GM04503 (cell line): ENCODE measurements at regions not wholly inside any gene's neighbourhood (a gene's known extent, or its start where the extent isn't known, plus 50 kb on each side); places are given as distances from the start of the nearest gene placed in this dataset.

ENCODE experiments used
- DNase-seq: peaks from one replicate; pipeline ENCODE4 v3.0.0-alpha.2; 2012; ENCODE audit warnings: low read depth

DNA sequence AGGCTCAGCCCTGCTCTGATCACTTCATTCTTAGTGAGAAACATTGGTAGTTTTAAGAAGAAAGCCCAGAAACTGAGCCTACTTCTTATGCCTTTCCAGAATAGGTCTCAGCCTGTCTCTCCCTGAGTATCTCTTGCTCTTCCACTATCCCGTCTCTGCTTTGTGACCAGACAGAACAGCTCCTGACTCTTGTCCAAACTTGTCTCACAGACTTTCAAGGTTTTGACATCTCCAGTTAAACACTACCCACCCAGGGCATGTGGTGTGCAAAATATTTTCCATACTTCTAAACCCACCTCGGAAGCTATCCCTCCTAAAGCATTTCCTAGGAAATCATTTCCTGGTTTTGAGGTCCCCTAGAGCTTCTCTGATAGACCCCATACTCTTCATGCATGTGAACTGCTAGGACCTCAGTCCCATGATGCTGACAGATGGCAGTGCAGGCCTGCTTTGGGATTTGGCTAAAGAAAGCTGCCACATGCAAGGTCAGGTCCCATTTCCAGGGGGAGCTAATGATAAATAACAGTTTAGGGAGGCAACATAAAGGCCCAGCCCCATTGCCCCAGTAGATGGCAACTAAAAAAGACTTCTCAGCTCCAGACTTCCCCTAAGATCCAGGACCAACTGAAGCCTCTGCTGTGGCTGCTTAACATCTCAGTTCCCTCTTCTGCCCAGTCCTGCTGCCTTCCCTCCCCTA, 211.5 kb downstream of the MED10 start:
- no peak for DNase-seq

DNA sequence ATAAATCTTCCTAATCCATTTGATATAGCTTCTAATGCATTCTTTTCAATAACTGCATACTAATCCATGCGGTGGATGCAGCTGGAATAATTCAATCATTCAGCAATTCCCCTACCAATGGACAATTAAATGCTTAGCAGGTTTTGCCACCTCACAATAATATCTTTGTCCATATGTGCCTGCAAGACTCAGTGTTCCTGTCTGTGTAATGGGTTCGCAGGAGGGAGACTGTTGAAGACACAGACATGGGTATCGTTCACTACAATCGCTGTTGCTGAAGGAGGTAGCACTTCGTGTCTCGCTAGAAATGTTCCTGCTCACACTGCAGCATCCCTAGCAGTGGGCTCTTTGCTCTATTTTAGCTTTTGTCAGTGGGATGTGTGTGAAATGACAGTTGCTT, 214.4 kb downstream of the MED10 start:
- no peak for DNase-seq

DNA sequence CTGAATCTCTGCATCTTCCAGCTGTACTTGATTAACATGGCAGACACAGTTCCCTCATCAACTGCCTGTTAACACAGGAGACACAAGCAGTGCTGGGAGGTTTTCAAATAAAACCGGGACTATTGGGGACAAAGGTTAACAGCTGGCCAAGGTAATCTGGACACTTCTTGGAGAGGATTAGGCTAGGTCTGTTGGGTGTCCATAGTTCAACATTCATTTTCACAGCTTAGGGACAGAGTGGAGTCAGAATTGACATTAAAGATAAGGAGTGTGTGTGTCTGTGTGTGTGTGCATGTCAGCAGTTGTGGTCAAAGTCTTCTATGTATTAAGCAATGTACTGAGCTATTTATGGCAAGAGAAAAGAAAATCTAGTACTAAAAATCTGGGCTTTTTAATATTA, 216.2 kb downstream of the MED10 start:
- DNase-seq: no peak

DNA sequence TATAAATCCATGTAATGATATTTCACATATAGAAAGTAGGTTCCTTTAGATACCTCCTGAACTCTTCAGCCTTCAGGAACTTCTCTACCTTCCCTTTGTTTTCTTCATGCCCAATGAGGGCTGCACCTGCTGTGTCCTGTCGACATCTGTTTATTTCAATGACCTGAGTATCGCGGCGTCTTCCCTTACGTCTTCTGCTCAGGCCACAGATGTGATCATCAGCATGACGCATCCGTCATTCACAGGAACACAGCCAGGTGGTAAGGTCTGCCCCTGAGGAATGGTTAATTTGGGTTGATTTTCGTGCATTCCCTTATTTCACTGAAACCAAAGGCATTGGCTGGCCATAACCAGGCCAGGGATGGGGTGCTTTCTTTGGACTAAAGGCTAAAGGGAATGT, 217.1 kb downstream of the MED10 start:
- DNase-seq: no peak

DNA sequence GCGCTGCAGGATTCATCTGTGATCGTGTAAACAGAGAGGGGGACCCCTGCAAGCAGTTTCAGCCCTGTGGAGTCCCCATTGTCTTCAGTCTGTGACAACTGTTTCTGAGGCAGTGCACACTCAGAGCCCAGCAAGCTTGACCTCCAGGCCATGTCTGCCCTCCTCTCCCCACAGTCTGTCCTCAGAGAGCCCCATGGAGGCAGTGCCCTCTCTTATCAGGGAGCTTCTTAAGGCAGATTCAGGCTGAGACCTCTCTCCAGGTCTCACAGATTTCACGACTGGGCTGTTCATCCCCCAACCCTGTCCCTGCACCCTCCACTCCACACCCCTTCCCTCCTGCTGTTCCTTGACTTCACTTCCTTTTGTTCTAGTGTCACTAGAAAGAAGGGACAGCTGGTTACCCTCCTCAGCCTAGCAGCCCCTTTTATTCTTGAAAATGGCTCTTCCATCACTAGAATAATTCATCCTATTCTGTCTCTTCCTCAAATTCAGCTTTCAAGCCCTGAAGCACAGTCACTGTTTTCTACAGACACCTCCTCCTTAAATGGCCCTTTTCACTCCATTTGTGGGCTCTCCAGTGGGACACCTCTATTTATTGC, 218.4 kb downstream of the MED10 start:
- DNase-seq: no peak

DNA sequence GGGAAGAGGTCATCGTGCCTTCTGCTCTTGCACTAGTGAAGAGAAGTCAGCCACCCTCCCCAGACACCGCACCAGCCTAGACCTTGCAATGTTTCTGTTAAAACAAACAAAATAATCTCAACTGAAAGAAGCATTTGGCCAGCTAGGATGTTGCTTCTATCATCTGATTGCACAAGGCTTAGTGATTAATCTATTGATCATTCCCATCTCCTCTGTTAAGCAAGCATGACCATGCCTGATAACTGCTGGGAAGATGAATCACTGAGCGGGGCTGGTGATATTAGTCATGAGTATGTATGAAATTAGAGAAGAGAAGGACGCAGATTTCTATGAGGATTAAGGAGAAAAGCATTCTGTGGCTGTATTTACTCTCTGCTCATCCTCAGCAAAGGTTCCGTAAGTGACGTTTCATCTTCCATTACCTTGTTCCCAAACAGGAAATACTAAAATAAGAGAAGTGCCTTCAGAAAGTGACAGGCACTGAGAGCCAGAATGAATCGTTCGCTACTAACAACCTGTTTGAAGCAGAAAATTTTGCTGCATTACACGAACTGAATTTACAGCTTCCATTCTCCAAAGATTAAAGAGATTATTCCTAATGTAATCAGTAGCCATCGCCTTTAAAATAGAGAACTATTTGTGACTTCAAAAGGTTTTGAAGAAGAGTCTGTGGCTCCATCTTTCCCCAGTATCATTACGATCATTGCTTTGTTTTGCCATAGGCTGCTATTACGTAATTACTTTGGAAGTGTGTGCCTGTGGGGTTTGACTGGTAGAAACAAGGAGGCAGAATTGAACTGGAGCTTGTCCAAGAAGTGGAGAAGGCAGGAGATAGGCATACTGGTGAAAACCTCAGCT, 219.1 kb downstream of the MED10 start:
- DNase-seq: peak; percentile 60

DNA sequence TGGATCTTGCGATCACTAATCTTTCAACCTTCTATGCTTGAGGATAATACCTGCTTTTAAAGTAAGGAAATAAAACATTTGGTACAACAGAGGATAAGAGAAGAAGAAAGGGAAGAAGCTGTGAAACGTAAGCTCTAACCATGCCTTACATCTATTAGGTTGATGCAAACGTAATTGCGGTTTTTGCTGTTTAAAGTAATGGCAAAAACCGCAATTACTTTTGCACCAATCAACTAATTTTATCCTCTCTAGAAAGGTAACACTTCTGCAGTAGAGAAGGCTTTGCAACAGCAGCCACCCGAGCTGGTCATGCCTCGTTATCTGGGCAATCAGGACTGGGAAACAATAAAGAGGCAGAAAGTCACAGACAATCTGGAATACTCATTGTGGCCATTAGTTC, 224.1 kb downstream of the MED10 start:
- no peak for DNase-seq

DNA sequence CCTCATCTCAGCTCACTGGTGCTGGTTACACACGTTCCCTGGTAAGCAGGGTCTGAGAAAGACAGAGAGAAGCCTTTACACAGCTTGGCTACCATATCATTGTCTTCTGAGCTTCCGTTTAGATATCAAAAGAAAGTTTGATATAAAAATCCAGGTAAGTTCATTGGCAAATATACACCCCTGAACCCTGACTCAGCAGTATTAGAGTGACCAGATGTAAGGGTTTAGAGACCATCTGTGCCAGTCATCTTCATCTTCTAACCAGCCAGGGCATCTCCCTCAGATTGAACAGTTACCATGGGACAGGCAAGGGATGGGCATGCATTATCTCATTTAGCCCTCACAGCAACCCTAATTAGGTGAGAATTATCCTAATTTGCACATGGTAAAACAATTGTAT, 232.1 kb downstream of the MED10 start:
- DNase-seq: no peak

DNA sequence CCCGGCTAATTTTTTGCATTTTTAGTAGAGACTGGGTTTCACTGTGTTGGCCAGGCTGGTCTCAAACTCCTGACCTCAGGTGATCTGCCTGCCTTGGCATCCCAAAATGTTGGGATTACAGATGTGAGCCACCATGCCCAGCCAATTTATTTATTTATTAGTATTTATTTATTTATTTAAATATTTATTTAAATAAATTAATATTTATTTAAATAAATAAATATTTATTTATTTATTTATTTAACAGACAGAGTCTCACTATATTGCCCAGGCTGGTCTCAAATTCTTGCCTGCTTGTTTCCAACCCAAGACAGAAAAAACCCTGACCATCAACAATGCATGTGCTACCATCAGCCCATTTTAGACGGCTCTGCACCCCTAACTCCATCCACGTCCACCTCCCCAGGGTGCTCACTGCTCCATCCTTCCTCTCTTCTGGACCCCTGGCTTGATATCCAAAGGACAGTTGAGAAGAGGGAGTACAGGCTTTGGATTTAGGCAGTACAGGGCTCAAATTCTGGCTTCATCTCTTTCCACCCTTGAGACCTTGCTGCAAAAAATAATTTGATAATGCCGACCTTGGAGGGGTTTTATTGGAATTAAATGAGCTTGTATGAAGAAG, 232.6 kb downstream of the MED10 start:
- DNase-seq: no peak

DNA sequence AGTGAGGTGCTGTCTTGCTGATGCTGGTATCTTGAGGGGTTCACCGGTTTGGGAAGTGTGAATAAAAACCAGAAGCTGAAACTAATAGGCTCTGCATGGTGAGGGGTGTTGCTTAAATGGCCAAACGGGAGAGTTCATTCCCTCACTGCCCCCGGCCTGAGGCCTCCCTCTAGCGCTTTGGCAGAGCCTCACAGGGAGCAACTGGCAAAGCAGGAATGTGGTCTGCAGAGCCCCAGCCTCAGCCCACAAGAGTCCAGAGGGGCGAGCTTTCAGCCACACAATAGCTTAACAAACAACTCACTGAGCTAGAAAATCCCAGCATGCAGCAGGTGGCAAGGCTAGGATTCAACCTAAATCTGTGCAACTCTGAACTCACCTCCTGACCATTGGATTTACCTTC, 234.8 kb downstream of the MED10 start:
- DNase-seq: no peak

DNA sequence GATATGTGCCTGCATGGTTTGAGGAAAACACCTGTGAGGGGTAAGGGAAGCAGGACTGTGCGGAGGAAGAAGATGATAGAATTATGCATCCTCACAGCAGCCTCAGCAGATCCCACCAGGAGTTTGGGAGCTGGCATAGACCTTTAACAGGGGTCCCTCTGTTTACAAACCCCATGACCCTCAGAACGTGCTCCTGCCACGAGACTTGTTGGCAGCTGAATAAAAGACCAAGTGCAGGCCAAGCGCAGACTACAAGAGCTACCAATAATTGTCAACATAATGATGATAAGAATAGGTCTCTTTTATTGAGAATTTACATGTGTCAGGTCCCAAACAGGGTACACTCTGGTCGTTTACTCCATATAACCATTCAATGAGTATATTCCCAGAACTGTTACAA, 236.0 kb downstream of the MED10 start:
- no peak for DNase-seq

DNA sequence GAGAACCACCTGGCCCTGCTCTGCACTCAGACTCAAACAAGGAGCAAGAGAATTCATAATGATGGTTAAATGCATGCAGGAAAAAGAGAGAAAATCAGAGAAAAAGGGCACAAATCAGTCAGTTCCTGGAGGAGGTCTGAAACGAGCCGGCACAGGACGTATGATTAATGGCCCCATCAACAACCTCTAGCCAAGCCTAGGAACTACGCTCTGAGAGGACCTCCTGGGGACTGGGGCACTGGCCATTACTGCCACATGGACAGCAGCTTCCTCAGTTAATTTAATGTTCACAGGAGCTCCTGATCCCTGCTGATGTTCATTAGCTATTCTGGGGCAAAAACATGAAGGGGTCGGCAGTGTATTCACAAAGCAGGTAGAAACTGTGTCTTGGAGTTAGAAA, 238.1 kb downstream of the MED10 start:
- DNase-seq: no peak

DNA sequence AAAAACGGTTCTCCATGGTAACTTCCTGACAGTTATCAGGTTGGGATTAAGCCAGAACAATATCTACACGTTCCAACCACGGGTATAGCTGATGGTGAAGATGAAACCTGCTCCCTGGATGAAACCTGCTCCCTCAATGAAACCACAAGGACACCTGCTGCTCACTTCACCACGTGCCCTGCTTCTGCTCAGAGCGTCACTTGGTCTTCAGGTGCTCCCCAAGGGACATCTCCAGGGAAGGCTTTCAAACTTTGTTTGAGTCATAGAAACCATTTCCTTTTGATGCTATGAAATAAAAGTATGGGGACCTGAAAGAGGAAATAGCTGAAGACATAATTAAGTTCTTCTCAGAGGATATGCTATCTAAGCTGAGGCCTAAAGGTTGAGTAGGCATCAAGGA, 242.4 kb downstream of the MED10 start:
- DNase-seq: no peak

DNA sequence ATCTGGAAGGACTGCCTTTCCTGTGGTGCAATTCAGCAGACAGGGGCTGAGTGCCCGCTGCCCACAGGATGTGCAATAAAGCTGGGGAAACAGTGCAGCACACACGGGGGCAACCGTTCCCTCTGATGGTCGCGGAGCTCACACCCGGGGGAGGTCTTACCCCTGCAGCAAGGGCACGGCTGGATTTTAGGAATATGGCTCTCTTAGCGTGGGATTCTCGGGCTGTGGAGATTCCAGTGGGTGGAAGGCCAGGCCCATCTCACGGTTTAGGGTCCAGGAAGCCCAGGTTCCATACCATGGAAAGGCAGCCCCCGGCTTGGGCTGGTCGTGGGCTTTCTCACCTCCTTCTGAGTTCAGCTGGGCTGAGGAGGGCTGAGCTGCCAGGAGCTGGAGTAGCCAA, 244.1 kb downstream of the MED10 start:
- no peak for DNase-seq

DNA sequence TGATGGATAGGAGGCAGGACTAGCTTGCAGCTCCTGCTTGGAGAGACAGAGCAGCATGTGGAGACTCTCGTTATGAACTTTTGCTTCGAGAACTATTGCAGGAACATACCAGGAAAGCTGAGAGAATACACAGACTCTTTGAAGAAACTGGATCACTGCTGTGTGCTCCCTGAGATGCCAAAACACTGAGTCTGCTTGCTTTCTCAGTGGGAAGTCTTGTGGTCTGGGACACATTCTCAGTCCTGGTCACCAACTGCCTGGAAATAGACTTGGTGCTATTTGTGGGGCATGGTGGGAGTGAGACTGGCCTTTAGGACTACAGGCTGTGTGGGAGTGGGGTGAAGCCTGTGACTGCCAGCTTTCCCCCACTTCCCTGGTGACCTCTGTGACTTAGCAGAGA, 252.6 kb downstream of the MED10 start:
- DNase-seq: no peak

DNA sequence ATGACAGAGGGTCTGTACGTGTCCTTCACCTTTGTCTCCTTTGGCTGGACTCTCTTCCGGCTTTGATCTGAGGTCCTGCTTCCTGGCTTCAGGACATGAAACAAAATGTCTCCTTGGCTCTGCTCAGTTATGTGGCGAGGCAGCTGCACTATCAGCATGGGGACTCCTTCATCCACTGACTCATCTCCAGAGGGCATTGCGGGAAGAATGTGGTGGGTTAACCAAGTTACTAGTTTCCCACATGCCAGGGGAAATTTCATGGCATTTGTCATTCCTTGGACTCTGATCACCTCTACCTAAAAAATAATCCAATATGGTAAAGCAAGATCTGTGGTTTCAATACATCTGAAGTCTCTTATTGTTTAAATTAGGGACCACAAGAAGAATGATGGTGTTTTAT, 259.7 kb downstream of the MED10 start:
- no peak for DNase-seq

DNA sequence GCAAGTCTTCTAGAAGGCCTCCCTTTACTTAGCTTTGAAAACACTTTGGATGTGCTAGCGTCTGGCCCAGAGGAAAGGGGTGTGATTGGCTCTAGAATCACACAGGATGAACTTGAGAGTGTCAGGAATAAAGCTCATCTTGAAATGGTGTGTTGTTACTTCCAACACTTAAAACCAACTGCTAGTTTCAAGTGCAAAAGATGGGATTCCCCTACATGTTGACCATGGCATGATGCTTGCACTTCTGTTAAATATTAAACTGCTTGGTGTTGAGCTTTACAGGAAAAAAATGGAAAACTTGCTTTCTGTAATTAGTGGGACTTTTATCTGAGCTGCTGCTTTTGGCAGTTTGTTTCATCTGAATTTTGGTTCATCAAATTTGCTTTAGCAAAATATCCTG, 261.1 kb downstream of the MED10 start:
- no peak for DNase-seq

DNA sequence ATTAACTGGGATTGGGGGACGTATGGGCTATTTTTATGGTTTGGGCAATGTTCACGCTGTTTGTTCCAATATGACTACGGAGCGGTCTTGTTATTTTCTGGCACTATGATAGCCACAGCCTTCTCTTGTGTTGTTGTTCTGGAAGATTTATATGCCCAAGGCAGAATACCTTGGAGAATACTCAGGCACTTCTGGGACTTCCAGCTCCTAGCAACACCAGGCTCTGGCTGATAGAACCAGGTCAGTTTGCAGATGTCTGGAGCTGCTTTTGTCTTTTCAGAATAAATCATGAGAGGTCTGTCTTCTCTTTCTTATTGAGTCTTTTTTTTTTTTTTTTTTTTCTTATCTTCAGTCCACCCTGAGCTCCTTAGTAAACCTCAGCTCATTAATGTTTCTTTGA, 262.5 kb downstream of the MED10 start:
- DNase-seq: no peak

DNA sequence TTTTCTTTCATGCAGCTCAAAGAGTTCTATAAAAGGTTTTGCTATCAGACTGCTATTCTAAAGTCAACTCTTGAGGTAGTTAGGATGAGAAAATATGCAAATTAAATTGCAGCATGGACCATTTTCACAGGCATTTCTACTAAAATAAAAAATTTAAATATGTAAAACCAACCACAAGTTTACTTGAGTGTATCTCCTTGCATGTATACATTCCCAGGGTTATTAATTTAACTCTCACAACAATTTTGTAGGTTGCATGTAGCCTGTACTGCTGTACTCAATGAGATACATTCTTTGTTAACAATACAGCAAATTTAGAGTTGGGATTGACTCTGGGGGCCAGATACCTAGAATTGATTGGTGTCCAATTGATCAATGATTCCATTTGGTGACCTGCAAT, 265.8 kb downstream of the MED10 start:
- no peak for DNase-seq

DNA sequence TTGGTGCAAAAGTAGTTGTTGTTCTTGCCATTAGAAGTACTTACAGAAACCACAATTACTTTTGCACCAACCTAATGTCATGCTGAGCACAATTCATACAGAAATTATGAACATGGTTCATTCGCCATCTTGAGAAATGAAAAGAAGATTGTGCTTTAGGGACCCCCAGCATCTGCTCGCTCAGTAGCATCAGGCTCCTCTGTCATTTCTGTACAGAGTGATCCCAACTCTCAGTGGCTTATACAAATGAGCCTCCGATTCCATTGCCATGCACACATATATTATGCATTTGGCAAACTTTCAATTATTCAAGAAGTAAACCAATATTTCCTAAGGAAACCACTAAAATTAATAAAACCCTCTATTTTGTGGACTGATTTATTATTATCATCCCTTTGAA, 266.2 kb downstream of the MED10 start:
- no peak for DNase-seq

DNA sequence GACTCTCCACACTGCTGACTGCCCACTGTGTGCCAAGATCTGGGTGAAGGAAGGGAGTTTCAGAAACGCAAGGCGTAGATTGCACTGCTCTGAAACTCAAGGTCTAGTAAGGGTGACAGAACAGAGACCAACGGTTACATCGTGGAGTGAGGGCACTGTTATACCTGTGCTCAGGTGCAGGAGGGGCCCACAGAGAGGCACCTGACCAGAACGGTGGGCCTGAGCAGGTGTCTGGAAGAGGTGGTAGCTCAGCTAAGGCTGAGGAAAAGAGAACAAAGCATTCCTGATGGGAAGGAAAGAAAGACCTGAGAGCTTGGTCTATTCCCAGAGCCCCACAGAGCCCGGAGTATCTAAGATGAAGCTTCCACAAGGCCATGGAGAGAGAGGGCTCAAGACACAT, 267.2 kb downstream of the MED10 start:
- no peak for DNase-seq

DNA sequence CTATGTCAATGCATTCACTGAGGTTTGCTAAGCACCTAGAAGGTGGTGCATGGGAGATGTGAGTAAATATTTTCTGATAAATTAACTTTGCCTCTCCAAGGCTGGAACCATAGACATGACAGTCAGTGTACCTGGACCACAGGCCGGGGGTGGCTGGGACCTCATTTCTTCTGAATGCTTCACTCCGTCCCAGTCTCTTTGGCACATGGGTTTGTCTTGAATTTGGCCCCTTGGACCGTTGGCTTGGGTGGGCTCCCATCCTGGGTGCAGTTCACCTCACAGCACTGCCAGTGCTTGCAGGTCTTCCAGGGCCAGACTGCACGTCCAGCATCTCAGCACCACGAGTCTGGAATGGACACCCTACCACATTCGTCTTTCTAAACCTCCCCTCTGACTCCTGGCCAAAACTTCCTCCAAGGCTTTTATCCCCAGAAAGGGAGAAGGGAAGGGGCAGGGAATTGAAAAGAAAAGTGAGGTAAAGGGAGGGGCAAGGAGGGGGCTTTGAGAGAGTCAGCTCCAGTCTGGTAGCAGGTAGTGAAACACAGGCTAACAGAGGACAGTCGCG, 267.8 kb downstream of the MED10 start:
- DNase-seq: no peak
